Keratinocyte (primary cell): ENCODE measurements at regions not wholly inside any gene's neighbourhood (a gene's known extent, or its start where the extent isn't known, plus 50 kb on each side); places are given as distances from the start of the nearest gene placed in this dataset.

Experiments used
- DNase-seq: peaks from one replicate; pipeline ENCODE4 v3.0.0-alpha.2; 2011; ENCODE audit warnings: low read depth, missing footprints, low spot score
- FAIRE-seq: peaks from 2 replicates; lab custom pipeline; 2011; peaks lifted over from hg19 to GRCh38; lab: Jason Lieb, UNC
- H2AFZ ChIP-seq: 2 replicates; pipeline ENCODE4 v1.6.0; 2012; ENCODE audit warnings: low read length, control low read depth, inconsistent platforms; ENCODE audit not compliant: control insufficient read depth
- H3K27ac ChIP-seq: 2 replicates; pipeline ENCODE4 v1.5.1; 2011; ENCODE audit warnings: low read length; ENCODE audit not compliant: control insufficient read depth, insufficient read depth
- H3K27me3 ChIP-seq: 3 replicates; pipeline ENCODE4 v1.6.0; 2011; ENCODE audit warnings: low read length; ENCODE audit not compliant: control insufficient read depth, insufficient read depth; ENCODE audit errors: extremely low read depth
- H3K36me3 ChIP-seq, 2 experiments: 2 replicates in 1 of 2; 3 replicates in 1 of 2; pipeline ENCODE4 v1.5.1; 2011; ENCODE audit warnings: low read length in 2 of 2, mild to moderate bottlenecking in 1 of 2; ENCODE audit not compliant: control insufficient read depth in 2 of 2, insufficient read depth in 2 of 2; ENCODE audit errors: extremely low read depth in 1 of 2
- H3K4me1 ChIP-seq: 3 replicates; pipeline ENCODE4 v1.5.1; 2011; ENCODE audit warnings: low read length; ENCODE audit not compliant: control insufficient read depth, insufficient read depth; ENCODE audit errors: extremely low read depth
- H3K4me2 ChIP-seq: 3 replicates; pipeline ENCODE4 v1.6.0; 2011; ENCODE audit warnings: low read depth, low read length; ENCODE audit not compliant: control insufficient read depth, insufficient read depth; ENCODE audit errors: extremely low read depth
- H3K4me3 ChIP-seq, 3 experiments: fragments of 200-600 bp in 1 of 3; sonication (generic) in 1 of 3; 2 replicates in 2 of 3; 3 replicates in 1 of 3; pipeline ENCODE4 v1.5.1; 2011 to 2016; ENCODE audit warnings: low read length in 3 of 3, mild to moderate bottlenecking in 3 of 3, control low read depth in 2 of 3, inconsistent platforms in 1 of 3, low read depth in 1 of 3, mixed read lengths in 1 of 3, mixed run types in 1 of 3, moderate library complexity in 1 of 3; ENCODE audit not compliant: control insufficient read depth in 2 of 3, insufficient read depth in 2 of 3; ENCODE audit errors: extremely low read depth in 1 of 3
- H3K79me2 ChIP-seq: 2 replicates; pipeline ENCODE4 v1.6.0; 2012; ENCODE audit warnings: low read length; ENCODE audit not compliant: control insufficient read depth, insufficient read depth
- H3K9ac ChIP-seq: 3 replicates; pipeline ENCODE4 v1.6.0; 2011; ENCODE audit warnings: low read length; ENCODE audit not compliant: control insufficient read depth, insufficient read depth; ENCODE audit errors: extremely low read depth
- H3K9me1 ChIP-seq: 3 replicates; pipeline ENCODE4 v1.6.0; 2011; ENCODE audit warnings: low read length; ENCODE audit not compliant: control insufficient read depth, insufficient read depth; ENCODE audit errors: extremely low read depth
- H3K9me3 ChIP-seq: 2 replicates; pipeline ENCODE4 v1.5.1; 2012; ENCODE audit warnings: low read depth, low read length; ENCODE audit not compliant: control insufficient read depth
- H4K20me1 ChIP-seq: 3 replicates; pipeline ENCODE4 v1.6.0; 2011; ENCODE audit warnings: low read length; ENCODE audit not compliant: control insufficient read depth, insufficient read depth; ENCODE audit errors: extremely low read depth
- CTCF ChIP-seq, 3 experiments: IDR thresholded peaks in 1 of 3; conservative IDR thresholded peaks in 1 of 3; optimal IDR thresholded peaks in 1 of 3; 2 replicates in 2 of 3; 3 replicates in 1 of 3; pipeline versions ENCODE3 to v1.5.1; 2011; ENCODE audit warnings: low read length in 3 of 3, mild to moderate bottlenecking in 3 of 3, moderate library complexity in 2 of 3, control low read depth in 1 of 3, inconsistent platforms in 1 of 3; ENCODE audit not compliant: insufficient read depth in 2 of 3; ENCODE audit errors: extremely low read depth in 1 of 3
- EZH2 ChIP-seq: IDR thresholded peaks from one replicate; pipeline ENCODE4 v1.6.1; 2012; ENCODE audit warnings: inconsistent platforms, mild to moderate bottlenecking, low read length, moderate library complexity
- dilution Hi-C: fragments of 300-500 bp; cut with MboI; formaldehyde crosslinking; loops from one replicate; pipeline ENCODE4 v1.7.0; 2020; ENCODE audit warnings: low sequenced_read_pairs; ENCODE audit not compliant: extremely low pct_ligation_motif_present

- Histone ChIP-seq H3K9ac (no peak overlapping the region), H3K9me3 (no peaks in the 10 kb centered on the region), H3K27me3 (no peaks in the 10 kb centered on the region), H3K79me2 (no peaks in the 10 kb centered on the region), H3K4me1 (no peaks in the 10 kb centered on the region), H2AFZ (no peak overlapping the region), H3K36me3 (no peaks in the 10 kb centered on the region), H4K20me1 (no peaks in the 10 kb centered on the region), H3K27ac (no peak overlapping the region), H3K9me1 (no peaks in the 10 kb centered on the region), H3K4me2 (no peak overlapping the region), H3K4me3 (no peak overlapping the region)
- no peak for FAIRE-seq
- dilution Hi-C loops = no loop called here
- TF ChIP-seq EZH2 (no peak), CTCF (optimal IDR thresholded peaks at IDR 0.05 in 1 of 3, IDR thresholded peaks at IDR 0.05 in 1 of 3, conservative IDR thresholded peaks at IDR 0.05 in 1 of 3; ENCODE audit: extremely low read depth in 1 of 3, insufficient read depth in 2 of 3, low read length in 3 of 3) (no peak)
- DNase-seq = no peak
These were observed 57.2 kb downstream of the RTP5 start for GRCh38 chr2:241926541-241927311.

GRCh38 chr2:241929551-241930490 is 60.3 kb downstream of the RTP5 start:
- TF ChIP-seq CTCF (optimal IDR thresholded peaks at IDR 0.05 in 1 of 3, IDR thresholded peaks at IDR 0.05 in 1 of 3, conservative IDR thresholded peaks at IDR 0.05 in 1 of 3; ENCODE audit: extremely low read depth in 1 of 3, insufficient read depth in 2 of 3, low read length in 3 of 3) (no peak), EZH2 (no peak)
- dilution Hi-C loops = no loop called here
- H3K79me2 ChIP-seq = no peaks in the 10 kb centered on the region
- DNase-seq = no peak
- H3K9me3 ChIP-seq = no peaks in the 10 kb centered on the region
- H2AFZ ChIP-seq = no peak overlapping the region
- H3K9ac ChIP-seq = no peak overlapping the region
- no peak overlapping the region for H3K4me3 ChIP-seq
- H3K4me1 ChIP-seq = no peaks in the 10 kb centered on the region
- no peak overlapping the region for H3K27ac ChIP-seq
- no peak for FAIRE-seq
- no peaks in the 10 kb centered on the region for H4K20me1 ChIP-seq
- H3K4me2 ChIP-seq = no peak overlapping the region
- H3K27me3 ChIP-seq = no peaks in the 10 kb centered on the region
- H3K36me3 ChIP-seq = no peaks in the 10 kb centered on the region
- H3K9me1 ChIP-seq = no peaks in the 10 kb centered on the region
